ENCODE measurements at regions not wholly inside any gene's neighbourhood (a gene's known extent, or its start where the extent isn't known, plus 50 kb on each side); places are given as distances from the start of the nearest gene placed in this dataset.
A peak's percentile ranks its signal among the peaks of the same experiment; 100 is the strongest.

- H3K36me3 Mint-ChIP-seq (ENCODE audit: low read depth), result peaks cover 1% of the 10 kb centered on the region
- no peak overlapping the region for H3K27ac Mint-ChIP-seq
- ATAC-seq (no peak), DNase-seq (no peak)
- H3K9me3 Mint-ChIP-seq (ENCODE audit: low read depth), result peaks cover 7% of the 10 kb centered on the region
- no peaks in the 10 kb centered on the region for H3K27me3 Mint-ChIP-seq
- CTCF ChIA-PET, result interaction anchor here (1.0 kb wide), 1 partner anchor 85 kb away, joined by 3 read pairs; no protein-coding TSS in a partner anchor
- POLR2A ChIA-PET, result interaction anchor here (0.7 kb wide), 1 partner anchor 257 kb away, joined by 3 read pairs; no protein-coding TSS in a partner anchor
- no peak overlapping the region for H3K4me3 Mint-ChIP-seq
- H3K4me1 Mint-ChIP-seq, result peaks cover 8% of the 10 kb centered on the region
- intact Hi-C loops (cut with DNase I, micrococcal nuclease), result no loop called here
Observed at GRCh38 chr3:188082031-188082430, 71.9 kb upstream of the LPP start.

- Mint-ChIP-seq H3K27me3 (no peaks in the 10 kb centered on the region), H3K36me3 (ENCODE audit: low read depth) (peaks cover 1% of the 10 kb centered on the region), H3K9me3 (ENCODE audit: low read depth) (peaks cover 7% of the 10 kb centered on the region), H3K4me3 (no peak overlapping the region), H3K4me1 (peaks cover 4% of the 10 kb centered on the region), H3K27ac (no peak overlapping the region)
- CTCF ChIA-PET, result interaction anchor here (1.0 kb wide), 1 partner anchor 86 kb away, joined by 3 read pairs; no protein-coding TSS in a partner anchor
- intact Hi-C loops (cut with DNase I, micrococcal nuclease), result no loop called here
- ATAC-seq, result no peak
- POLR2A ChIA-PET, result interaction anchor here (0.7 kb wide), 1 partner anchor 257 kb away, joined by 3 read pairs; no protein-coding TSS in a partner anchor
- no peak for DNase-seq
Observed at GRCh38 chr3:188082450-188082849, 71.5 kb upstream of the LPP start.

- no peak overlapping the region for H3K4me3 Mint-ChIP-seq
- ChIA-PET CTCF (interaction anchor here (1.0 to 1.3 kb wide), 2 partner anchors 86 to 870 kb away, joined by 3 read pairs; no protein-coding TSS in a partner anchor), POLR2A (no interaction called here)
- H3K9me3 Mint-ChIP-seq (ENCODE audit: low read depth), result peaks cover 7% of the 10 kb centered on the region
- intact Hi-C loops (cut with DNase I, micrococcal nuclease), result no loop called here
- H3K27ac Mint-ChIP-seq, result no peak overlapping the region
- DNase-seq, result no peak
- no peaks in the 10 kb centered on the region for H3K27me3 Mint-ChIP-seq
- H3K36me3 Mint-ChIP-seq (ENCODE audit: low read depth), result peaks cover 1% of the 10 kb centered on the region
- no peaks in the 10 kb centered on the region for H3K4me1 Mint-ChIP-seq
- no peak for ATAC-seq
Observed at GRCh38 chr3:188083011-188083410, 70.9 kb upstream of the LPP start.

GRCh38 chr3:188084752-188085583, 69.0 kb upstream of the LPP start:
- ChIA-PET CTCF (interaction anchor here (0.6 to 1.2 kb wide), 5 partner anchors 11 to 344 kb away, joined by 3 to 4 read pairs (median 3); no protein-coding TSS in a partner anchor), POLR2A (no interaction called here)
- Mint-ChIP-seq H3K27me3 (no peaks in the 10 kb centered on the region), H3K4me3 (no peak overlapping the region), H3K36me3 (ENCODE audit: low read depth) (peaks cover 1% of the 10 kb centered on the region), H3K9me3 (ENCODE audit: low read depth) (peaks cover 4% of the 10 kb centered on the region), H3K27ac (no peak overlapping the region), H3K4me1 (no peaks in the 10 kb centered on the region)
- intact Hi-C loops (cut with DNase I, micrococcal nuclease), result no loop called here
- DNase-seq (no peak), ATAC-seq (no peak)

- POLR2A ChIA-PET, result no interaction called here
- ATAC-seq (no peak), DNase-seq (no peak)
- H3K36me3 Mint-ChIP-seq (ENCODE audit: low read depth), result no peaks in the 10 kb centered on the region
- intact Hi-C loops (cut with DNase I, micrococcal nuclease), result no loop called here
- no peaks in the 10 kb centered on the region for H3K4me1 Mint-ChIP-seq
- no peaks in the 10 kb centered on the region for H3K9me3 Mint-ChIP-seq (ENCODE audit: low read depth)
- CTCF ChIA-PET, result interaction anchor here (0.7 to 1.2 kb wide), 5 partner anchors 10 to 870 kb away, joined by 3 read pairs; no protein-coding TSS in a partner anchor
- no peak overlapping the region for H3K4me3 Mint-ChIP-seq
- no peaks in the 10 kb centered on the region for H3K27me3 Mint-ChIP-seq
- H3K27ac Mint-ChIP-seq, result no peak overlapping the region
Observed at GRCh38 chr3:188085584-188086560, 68.1 kb upstream of the LPP start.

GRCh38 chr3:188088948-188089685, 64.8 kb upstream of the LPP start:
- ChIA-PET POLR2A (no interaction called here), CTCF (interaction anchor here (0.5 to 0.9 kb wide), 2 partner anchors 116 to 349 kb away, joined by 3 read pairs; no protein-coding TSS in a partner anchor)
- H3K27ac Mint-ChIP-seq, result no peak overlapping the region
- ATAC-seq (no peak), DNase-seq (no peak)
- H3K4me3 Mint-ChIP-seq, result no peak overlapping the region
- H3K36me3 Mint-ChIP-seq (ENCODE audit: low read depth), result no peaks in the 10 kb centered on the region
- peaks cover 7% of the 10 kb centered on the region for H3K4me1 Mint-ChIP-seq
- no peaks in the 10 kb centered on the region for H3K27me3 Mint-ChIP-seq
- intact Hi-C loops (cut with DNase I, micrococcal nuclease), result no loop called here
- H3K9me3 Mint-ChIP-seq (ENCODE audit: low read depth), result no peaks in the 10 kb centered on the region

GRCh38 chr3:188090620-188091309, 63.2 kb upstream of the LPP start:
- POLR2A ChIA-PET, result interaction anchor here (0.6 kb wide), 1 partner anchor 279 kb away, joined by 4 read pairs; no protein-coding TSS in a partner anchor
- CTCF ChIA-PET, result no interaction called here
- intact Hi-C loops (cut with DNase I, micrococcal nuclease), result no loop called here
- DNase-seq (no peak), ATAC-seq (no peak)
- peaks cover 7% of the 10 kb centered on the region for H3K4me1 Mint-ChIP-seq
- no peaks in the 10 kb centered on the region for H3K36me3 Mint-ChIP-seq (ENCODE audit: low read depth)
- H3K4me3 Mint-ChIP-seq, result no peak overlapping the region
- H3K27me3 Mint-ChIP-seq, result no peaks in the 10 kb centered on the region
- H3K9me3 Mint-ChIP-seq (ENCODE audit: low read depth), result no peaks in the 10 kb centered on the region
- H3K27ac Mint-ChIP-seq, result no peak overlapping the region

- intact Hi-C loops (cut with DNase I, micrococcal nuclease), result no loop called here
- no peak overlapping the region for H3K27ac Mint-ChIP-seq
- ChIA-PET CTCF (interaction anchor here (1.4 kb wide), 1 partner anchor 26 kb away, joined by 4 read pairs; no protein-coding TSS in a partner anchor), POLR2A (interaction anchor here (0.6 kb wide), 1 partner anchor 86 kb away, joined by 5 read pairs; no protein-coding TSS in a partner anchor)
- H3K27me3 Mint-ChIP-seq, result no peaks in the 10 kb centered on the region
- no peak overlapping the region for H3K4me3 Mint-ChIP-seq
- DNase-seq (no peak), ATAC-seq (no peak)
- H3K9me3 Mint-ChIP-seq (ENCODE audit: low read depth), result no peaks in the 10 kb centered on the region
- H3K36me3 Mint-ChIP-seq (ENCODE audit: low read depth), result no peaks in the 10 kb centered on the region
- H3K4me1 Mint-ChIP-seq, result peaks cover 7% of the 10 kb centered on the region
Observed at GRCh38 chr3:188091746-188092145, 62.2 kb upstream of the LPP start.

GRCh38 chr3:188092648-188093047, 61.3 kb upstream of the LPP start:
- peak; percentile 80 for DNase-seq

GRCh38 chr3:188095431-188095830, 58.5 kb upstream of the LPP start:
- CTCF ChIA-PET, result interaction anchor here (0.8 to 1.6 kb wide), 4 partner anchors 10 to 355 kb away, joined by 3 to 6 read pairs (median 4); no protein-coding TSS in a partner anchor
- intact Hi-C loops (cut with DNase I, micrococcal nuclease), result no loop called here
- no peaks in the 10 kb centered on the region for H3K36me3 Mint-ChIP-seq (ENCODE audit: low read depth)
- no peak overlapping the region for H3K27ac Mint-ChIP-seq
- POLR2A ChIA-PET, result no interaction called here
- no peak for DNase-seq
- no peak for ATAC-seq
- no peak overlapping the region for H3K4me3 Mint-ChIP-seq
- peaks cover 7% of the 10 kb centered on the region for H3K4me1 Mint-ChIP-seq
- no peaks in the 10 kb centered on the region for H3K27me3 Mint-ChIP-seq
- no peaks in the 10 kb centered on the region for H3K9me3 Mint-ChIP-seq (ENCODE audit: low read depth)

More at GRCh38 chr3:188092648-188093047, 61.3 kb upstream of the LPP start:
- no peak overlapping the region for H3K27ac Mint-ChIP-seq
- H3K4me3 Mint-ChIP-seq, result no peak overlapping the region
- ChIA-PET POLR2A (no interaction called here), CTCF (interaction anchor here (0.6 to 1.4 kb wide), 2 partner anchors 27 to 190 kb away, joined by 3 to 4 read pairs; no protein-coding TSS in a partner anchor)
- peaks cover 7% of the 10 kb centered on the region for H3K4me1 Mint-ChIP-seq
- intact Hi-C loops (cut with DNase I, micrococcal nuclease), result no loop called here
- peak; percentile 97 for ATAC-seq
- H3K27me3 Mint-ChIP-seq, result no peaks in the 10 kb centered on the region
- H3K36me3 Mint-ChIP-seq (ENCODE audit: low read depth), result no peaks in the 10 kb centered on the region
- H3K9me3 Mint-ChIP-seq (ENCODE audit: low read depth), result no peaks in the 10 kb centered on the region
